Esophagus (tissue), 2 donors: ENCODE measurements at regions not wholly inside any gene's neighbourhood (a gene's known extent, or its start where the extent isn't known, plus 50 kb on each side); places are given as distances from the start of the nearest gene placed in this dataset.
"Not testable (repeated sequence)": the region's sequence is repeated elsewhere in the genome, so short reads cannot be mapped to it uniquely, and the experiment has no call there.

Source experiments
- H3K27ac ChIP-seq, 2 donors: one replicate each; pipeline ENCODE4 v1.5.1; 2013; ENCODE audit warnings: low read depth in 2 of 2, mild to moderate bottlenecking in 2 of 2, inconsistent platforms in 1 of 2, low read length in 1 of 2, moderate library complexity in 1 of 2
- H3K27me3 ChIP-seq, 2 donors: one replicate each; pipeline ENCODE4 v1.6.1; 2013; ENCODE audit warnings: low read length in 2 of 2, control low read depth in 1 of 2, mild to moderate bottlenecking in 1 of 2; ENCODE audit not compliant: insufficient read depth in 2 of 2, control insufficient read depth in 1 of 2
- H3K36me3 ChIP-seq, 2 donors: one replicate each; pipeline ENCODE4 v1.6.1; 2013; ENCODE audit warnings: low read length in 1 of 2; ENCODE audit not compliant: control insufficient read depth in 2 of 2, insufficient read depth in 2 of 2
- H3K4me1 ChIP-seq, 2 donors: one replicate each; pipeline ENCODE4 v1.6.1; 2013; ENCODE audit warnings: low read length in 1 of 2; ENCODE audit not compliant: control insufficient read depth in 2 of 2, insufficient read depth in 2 of 2
- H3K4me3 ChIP-seq, 2 donors: one replicate each; pipeline ENCODE4 v1.5.1; 2013; ENCODE audit warnings: low read length in 2 of 2, mild to moderate bottlenecking in 2 of 2, low read depth in 1 of 2, moderate library complexity in 1 of 2
- H3K9me3 ChIP-seq, 2 donors: one replicate each; pipeline ENCODE4 v1.6.1; 2013; ENCODE audit warnings: mild to moderate bottlenecking in 2 of 2, low read depth in 1 of 2, low read length in 1 of 2, moderate library complexity in 1 of 2; ENCODE audit not compliant: control insufficient read depth in 2 of 2, insufficient read depth in 1 of 2
- WGBS, 2 donors: extraction: QIAGEN DNeasy Blood & Tissue Kit; methylation state at CpG; one replicate each; pipeline ENCODE4 v1.1.7; 2013; 5-methylcytosine and 5-hydroxymethylcytosine counted together
- donor health status: healthy with polysubstance abuse.
- donor health status: Bipolar disorder and iron deficiency.

DNA sequence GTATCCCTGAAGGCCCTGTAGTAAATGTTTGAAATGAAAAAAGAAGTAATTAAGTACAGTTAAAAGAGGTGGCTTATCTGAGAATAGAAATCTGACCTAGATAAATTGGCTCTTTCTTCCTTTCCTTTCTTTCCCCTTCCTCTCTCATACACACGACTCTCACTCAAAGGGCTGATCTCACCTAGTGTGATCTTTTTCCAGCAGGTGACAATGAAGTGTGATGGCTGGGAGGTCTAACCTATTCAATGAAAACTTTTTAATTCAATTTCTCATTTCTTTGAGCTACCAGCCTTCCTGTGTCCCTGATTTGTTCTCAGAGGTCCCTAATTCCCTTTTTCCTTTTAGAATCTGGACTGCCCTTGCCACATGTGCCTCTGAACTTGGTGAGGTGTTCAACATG, 118.0 kb upstream of the RIMS1 start:
- no peaks in the 10 kb centered on the region for H3K27me3 ChIP-seq
- H3K27ac ChIP-seq = no peak overlapping the region
- no peak overlapping the region for H3K4me3 ChIP-seq
- no peaks in the 10 kb centered on the region for H3K4me1 ChIP-seq
- no peaks in the 10 kb centered on the region for H3K9me3 ChIP-seq
- WGBS, 2 donors = 23 to 24% methylated on average over 1 of the region's 1 CpG
- no peaks in the 10 kb centered on the region for H3K36me3 ChIP-seq

DNA sequence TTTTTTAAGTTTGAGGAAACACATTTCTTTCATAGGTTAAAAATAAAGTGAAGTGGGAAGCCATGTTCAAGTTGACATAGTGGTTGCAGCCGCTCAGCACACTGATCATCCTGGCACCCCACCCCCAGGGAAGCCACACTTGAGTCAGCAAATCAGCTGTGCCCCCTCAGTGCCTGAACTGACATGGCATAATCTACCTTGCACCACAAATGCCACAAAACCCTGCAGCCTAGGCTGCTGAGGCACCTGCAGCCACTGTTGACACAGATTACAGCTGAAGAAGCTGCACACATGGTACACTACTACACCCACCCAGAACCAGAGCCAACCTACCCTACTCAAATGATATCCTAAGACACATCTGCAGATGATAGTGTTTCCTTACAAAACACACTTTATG, 77.5 kb upstream of the RIMS1 start:
- Histone ChIP-seq H3K27me3 (no peaks in the 10 kb centered on the region), H3K4me3 (no peak overlapping the region), H3K4me1 (no peaks in the 10 kb centered on the region), H3K9me3 (peaks cover 0 to 1% of the 10 kb centered on the region in 2 donors), H3K36me3 (no peaks in the 10 kb centered on the region), H3K27ac (no peak overlapping the region)
- 82 to 88% methylated on average over 1 of the region's 1 CpG for WGBS, 2 donors

DNA sequence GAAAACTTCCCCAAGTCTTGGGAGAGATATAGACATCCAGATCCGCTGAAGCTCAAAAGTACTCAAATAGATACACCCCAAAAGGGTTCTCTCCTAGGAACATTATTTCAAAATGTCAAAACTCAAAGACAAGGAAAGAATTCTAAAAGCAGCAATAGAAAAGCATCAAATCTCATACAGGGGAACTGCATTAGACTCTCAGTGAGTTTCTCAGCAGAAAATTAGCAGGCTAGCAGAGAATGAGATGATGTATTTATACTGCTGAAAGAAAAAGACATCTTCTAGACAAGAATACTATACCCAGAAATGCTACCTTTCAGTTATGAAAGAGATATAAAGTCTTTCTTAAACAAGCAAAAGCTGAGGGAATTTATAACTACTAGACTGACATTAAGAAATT, 75.5 kb upstream of the RIMS1 start:
- H3K9me3 ChIP-seq = no peaks in the 10 kb centered on the region
- H3K27ac ChIP-seq = no peak overlapping the region
- no peak overlapping the region for H3K4me3 ChIP-seq
- H3K27me3 ChIP-seq = no peaks in the 10 kb centered on the region
- H3K4me1 ChIP-seq = no peaks in the 10 kb centered on the region
- H3K36me3 ChIP-seq = no peaks in the 10 kb centered on the region
- 92% methylated on average over 1 of the region's 1 CpG for WGBS, 2 donors

DNA sequence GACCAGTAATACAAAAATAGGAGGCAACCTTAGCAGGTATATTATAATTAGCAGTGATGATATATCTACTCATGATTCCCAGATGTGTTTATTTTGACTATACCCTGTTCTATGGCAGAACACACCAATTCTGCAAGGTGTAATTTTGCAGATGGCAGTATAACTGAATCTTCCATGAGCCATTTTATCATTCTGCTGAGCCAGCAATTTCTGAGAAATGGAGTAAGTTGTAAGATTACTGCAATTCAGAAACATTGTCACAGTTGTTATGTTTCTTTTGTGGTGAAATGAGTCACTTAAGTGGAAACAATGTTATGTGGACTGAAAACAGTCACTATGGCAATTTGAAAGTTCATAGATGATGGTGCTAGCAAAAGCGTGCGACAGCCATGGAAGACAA, 63.7 kb upstream of the RIMS1 start:
- Histone ChIP-seq H3K36me3 (no peaks in the 10 kb centered on the region), H3K27ac (no peak overlapping the region), H3K4me3 (no peak overlapping the region), H3K27me3 (no peaks in the 10 kb centered on the region), H3K9me3 (no peaks in the 10 kb centered on the region), H3K4me1 (no peaks in the 10 kb centered on the region)
- 94 to 96% methylated on average over 2 of the region's 2 CpGs for WGBS, 2 donors

DNA sequence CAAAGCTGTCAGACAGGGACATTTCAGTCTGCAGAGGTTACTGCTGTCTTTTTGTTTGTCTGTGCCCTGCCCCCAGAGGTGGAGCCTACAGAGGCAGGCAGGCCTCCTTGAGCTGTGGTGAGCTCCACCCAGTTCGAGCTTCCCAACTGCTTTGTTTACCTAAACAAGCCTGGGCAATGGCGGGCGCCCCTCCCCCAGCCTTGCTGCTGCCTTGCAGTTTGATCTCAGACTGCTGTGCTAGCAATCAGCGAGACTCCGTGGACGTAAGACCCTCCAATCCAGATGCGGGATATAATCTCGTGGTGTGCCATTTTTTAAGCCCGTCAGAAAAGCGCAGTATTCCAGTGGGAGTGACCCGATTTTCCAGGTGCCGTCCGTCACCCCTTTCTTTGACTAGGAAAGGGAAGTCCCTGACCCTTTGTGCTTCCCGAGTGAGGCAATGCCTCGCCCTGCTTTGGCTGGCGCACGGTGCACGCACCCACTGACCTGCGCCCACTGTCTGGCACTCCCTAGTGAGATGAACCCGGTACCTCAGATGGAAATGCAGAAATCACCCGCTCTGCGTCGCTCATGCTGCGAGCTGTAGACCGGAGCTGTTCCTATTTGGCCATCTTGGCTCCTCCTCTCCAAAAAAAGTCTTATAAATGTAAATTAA, 54.1 kb upstream of the RIMS1 start:
- 92 to 96% methylated on average over 22 to 25 of the region's 25 CpGs for WGBS, 2 donors
- H3K27me3 ChIP-seq, H3K27ac ChIP-seq, H3K36me3 ChIP-seq, H3K9me3 ChIP-seq, H3K4me1 ChIP-seq, H3K4me3 ChIP-seq: not testable (repeated sequence)
